GM12878 (cell line): ENCODE measurements at regions not wholly inside any gene's neighbourhood (a gene's known extent, or its start where the extent isn't known, plus 50 kb on each side); places are given as distances from the start of the nearest gene placed in this dataset.

Source experiments
- ATAC-seq: fragments of 200-7000 bp; cut with Tn5 transposase; 3 replicates; pipeline ENCODE4 v1.9.1; 2020; ENCODE audit warnings: mild to moderate bottlenecking, moderate library complexity
- BruUV-seq: library from RNA; stranded (reverse); fragments of 400-500 nt; replicated peaks from 2 replicates; lab custom pipeline; 2021; lab: Mats Ljungman, UMichigan
- CTCF ChIA-PET: fragments of 300-600 bp; sonication (Branson Sonifier 250); formaldehyde crosslinking; extraction: SDS; loops from one replicate; lab custom pipeline; 2021; ENCODE audit warnings: inconsistent platforms; lab: Yijun Ruan, JAX
- POLR2A ChIA-PET: fragments of 350-600 bp; formaldehyde crosslinking; extraction: SDS; loops from one replicate; lab custom pipeline; 2021; ENCODE audit warnings: inconsistent platforms; lab: Charles Lee
- RAD21 ChIA-PET: fragments of 300-600 bp; sonication (Branson Sonifier 250); formaldehyde crosslinking; loops from one replicate; lab custom pipeline; 2023; ENCODE audit warnings: antibody characterized with exemption; ENCODE audit not compliant: unreplicated experiment; lab: Charles Lee
- SMC1A ChIA-PET: fragments of 300-600 bp; sonication (Branson Sonifier 250); formaldehyde crosslinking; loops from one replicate; lab custom pipeline; 2023; ENCODE audit not compliant: unreplicated experiment, uncharacterized antibody; lab: Charles Lee
- DNase-seq: peaks from one replicate; pipeline ENCODE4 v3.0.0-alpha.2; 2011; ENCODE audit warnings: low read depth, low spot score
- FAIRE-seq: peaks from 3 replicates; lab custom pipeline; 2011; peaks lifted over from hg19 to GRCh38; lab: Jason Lieb, UNC
- H2AFZ ChIP-seq: 2 replicates; pipeline ENCODE4 v1.6.0; 2011; ENCODE audit warnings: low read depth, low read length, control low read depth; ENCODE audit not compliant: control insufficient read depth
- H3K27ac ChIP-seq: 2 replicates; pipeline ENCODE4 v1.5.1; 2011; ENCODE audit warnings: control low read depth; ENCODE audit not compliant: control insufficient read depth, insufficient read depth
- H3K27me3 ChIP-seq, 2 experiments: replicated peaks in 1 of 2; 2 replicates each; pipeline versions ENCODE4 v1.6.0 to v1.6.1; 2011; ENCODE audit warnings: low read length in 1 of 2; ENCODE audit not compliant: control insufficient read depth in 2 of 2, insufficient read depth in 2 of 2
- H3K36me3 ChIP-seq, 2 experiments: 2 replicates each; pipeline ENCODE4 v1.5.1; 2011; ENCODE audit warnings: low read length in 1 of 2; ENCODE audit not compliant: control insufficient read depth in 2 of 2, insufficient read depth in 2 of 2
- H3K4me1 ChIP-seq: 2 replicates; pipeline ENCODE4 v1.6.1; 2011; ENCODE audit warnings: mild to moderate bottlenecking, low read length, moderate library complexity, mixed read lengths; ENCODE audit not compliant: control insufficient read depth, insufficient read depth
- H3K4me2 ChIP-seq: 2 replicates; pipeline ENCODE4 v1.6.0; 2011; ENCODE audit warnings: control low read depth; ENCODE audit not compliant: control insufficient read depth, insufficient read depth
- H3K4me3 ChIP-seq: fragments of 200-600 bp; sonication (generic); 2 replicates; pipeline ENCODE4 v1.5.1; 2016
- H3K79me2 ChIP-seq: 2 replicates; pipeline ENCODE4 v1.6.0; 2011; ENCODE audit warnings: low read length; ENCODE audit not compliant: control insufficient read depth, insufficient read depth
- H3K9ac ChIP-seq: 2 replicates; pipeline ENCODE4 v1.8.0; 2011; ENCODE audit warnings: low read length, control low read depth, mixed read lengths; ENCODE audit not compliant: control insufficient read depth, insufficient read depth
- H3K9me3 ChIP-seq: replicated peaks from 3 replicates; pipeline ENCODE4 v1.5.1; 2011; ENCODE audit warnings: mild to moderate bottlenecking, low read length; ENCODE audit not compliant: control insufficient read depth, insufficient read depth
- H4K20me1 ChIP-seq: 2 replicates; pipeline ENCODE4 v1.6.0; 2011; ENCODE audit not compliant: control insufficient read depth, insufficient read depth
- BHLHE40 ChIP-seq, 2 experiments: fragments of 450-650 bp in 1 of 2; IDR thresholded peaks; 2 replicates each; pipeline ENCODE4 v1.6.1; 2011 to 2017; ENCODE audit warnings: low read depth in 2 of 2, borderline replicate concordance in 1 of 2, improper control_type of control experiment in 1 of 2, low read length in 1 of 2, mild to moderate bottlenecking in 1 of 2
- CBFB ChIP-seq: IDR thresholded peaks from 2 replicates; pipeline ENCODE4 v1.6.1; 2016; ENCODE audit warnings: antibody characterized with exemption, low read depth
- E2F8 ChIP-seq: fragments of 450-650 bp; IDR thresholded peaks from 2 replicates; pipeline ENCODE4 v1.6.1; 2018; ENCODE audit warnings: mild to moderate bottlenecking, low read depth, moderate library complexity; ENCODE audit not compliant: partially characterized antibody
- FOXM1 ChIP-seq: IDR thresholded peaks from 2 replicates; pipeline ENCODE4 v1.6.1; 2012; ENCODE audit warnings: low read depth, mild to moderate bottlenecking, inconsistent platforms, low read length, moderate library complexity
- KLF5 ChIP-seq: fragments of 450-650 bp; IDR thresholded peaks from 2 replicates; pipeline ENCODE4 v1.6.1; 2014; ENCODE audit warnings: mild to moderate bottlenecking; ENCODE audit not compliant: partially characterized antibody
- MEF2A ChIP-seq: IDR thresholded peaks from 2 replicates; pipeline ENCODE4 v1.6.1; 2011; ENCODE audit warnings: low read depth, mild to moderate bottlenecking, low read length, moderate library complexity; ENCODE audit not compliant: insufficient read depth
- SMAD1 ChIP-seq: fragments of 450-650 bp; IDR thresholded peaks from 2 replicates; pipeline ENCODE4 v1.6.1; 2018; ENCODE audit warnings: mild to moderate bottlenecking, low read depth; ENCODE audit not compliant: partially characterized antibody
- WGBS: methylation state at CpG from one replicate; pipeline ENCODE4 v1.1.6; 2016; ENCODE audit warnings: low lambda C conversion rate; ENCODE audit not compliant: insufficient replicate concordance, insufficient coverage; ENCODE audit errors: missing lambda C conversion rate; 5-methylcytosine and 5-hydroxymethylcytosine counted together
- in situ Hi-C: fragments of 300-500 bp; cut with MboI; formaldehyde crosslinking; loops from 9 replicates; pipeline ENCODE4 v1.14.3; 2018; ENCODE audit warnings: mixed read lengths
- intact Hi-C: fragments of 100-400 bp; cut with micrococcal nuclease; formaldehyde crosslinking; loops from one replicate; pipeline ENCODE4 v1.14.2; 2022; ENCODE audit not compliant: unreplicated experiment

- no peak overlapping the region for H3K9ac ChIP-seq
- ATAC-seq, result no peak
- no TSS peak for BruUV-seq
- no peaks in the 10 kb centered on the region for H4K20me1 ChIP-seq
- WGBS, result 58% methylated on average over 3 of the region's 3 CpGs
- ChIA-PET CTCF (no interaction called here), SMC1A (no interaction called here), POLR2A (no interaction called here), RAD21 (no interaction called here)
- no peak overlapping the region for H2AFZ ChIP-seq
- FAIRE-seq, result no peak
- no peak overlapping the region for H3K4me2 ChIP-seq
- H3K9me3 ChIP-seq, result no peaks in the 10 kb centered on the region
- no peak overlapping the region for H3K4me3 ChIP-seq
- DNase-seq, result no peak
- TF ChIP-seq SMAD1 (no peak), E2F8 (no peak), FOXM1 (no peak), KLF5 (no peak), BHLHE40 (IDR thresholded peaks at IDR 0.05; ENCODE audit: borderline replicate concordance in 1 of 2, low read depth in 2 of 2, low read length in 1 of 2) (no peak), MEF2A (no peak), CBFB (no peak)
- H3K27me3 ChIP-seq, result no peaks in the 10 kb centered on the region; a peak in 1 of 4 replicates
- no peaks in the 10 kb centered on the region for H3K4me1 ChIP-seq
- H3K27ac ChIP-seq, result no peak overlapping the region
- intact Hi-C loops (no loop called here), in situ Hi-C loops (no loop called here)
- no peaks in the 10 kb centered on the region for H3K36me3 ChIP-seq
- no peaks in the 10 kb centered on the region for H3K79me2 ChIP-seq
Observed at GRCh38 chr5:124192716-124193115, 553.7 kb downstream of the ZNF608 start.
